Left cardiac atrium (tissue), 4 donors: ENCODE measurements at regions not wholly inside any gene's neighbourhood (a gene's known extent, or its start where the extent isn't known, plus 50 kb on each side); places are given as distances from the start of the nearest gene placed in this dataset.

Source experiments
- ATAC-seq, 2 donors: fragments of 200-7000 bp; cut with Tn5 transposase; one replicate each; pipeline ENCODE4 v1.9.1; 2020; ENCODE audit warnings: mild to moderate bottlenecking in 2 of 2, moderate library complexity in 2 of 2
- DNase-seq: peaks from one replicate; pipeline ENCODE4 v3.0.0-alpha.2; 2020
- intact Hi-C, 2 donors: fragments of 100-400 bp; cut with DNase I; formaldehyde crosslinking; loops; one replicate each; pipeline versions ENCODE4 v1.14.1 to v1.15.1; 2022 to 2023
- donor health status: DM: no; HTN: yes; CAD: no.
- donor health status: DM: no; HTN: yes; CAD: no; lungs with severe emphysema.
- donor health status: DM: yes; HTN: yes; CAD: no.
- donor health status: Dilated cardiomyopathy.

DNA sequence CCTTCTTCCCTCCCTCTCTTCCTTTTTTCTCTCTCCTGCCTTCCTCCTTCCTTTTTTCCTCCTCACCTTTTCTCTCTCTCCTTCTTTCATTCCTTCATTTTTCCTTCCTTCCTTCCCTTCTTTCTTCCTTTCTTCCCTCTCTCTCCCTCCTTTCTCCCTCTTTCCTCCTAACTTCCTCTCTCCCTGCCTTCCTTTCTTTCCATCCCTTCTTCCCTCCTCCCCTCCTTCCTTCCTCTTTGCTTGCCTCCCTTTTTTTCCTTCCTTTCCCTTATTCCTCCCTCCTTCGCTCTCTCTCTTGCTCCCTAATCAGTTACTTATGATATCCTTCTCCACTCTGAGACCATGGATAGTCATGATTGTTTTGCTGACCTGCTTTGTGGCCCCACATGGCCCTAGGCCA, 56.7 kb upstream of the PUDP start:
- intact Hi-C loops = no loop called here
- no peak for DNase-seq

DNA sequence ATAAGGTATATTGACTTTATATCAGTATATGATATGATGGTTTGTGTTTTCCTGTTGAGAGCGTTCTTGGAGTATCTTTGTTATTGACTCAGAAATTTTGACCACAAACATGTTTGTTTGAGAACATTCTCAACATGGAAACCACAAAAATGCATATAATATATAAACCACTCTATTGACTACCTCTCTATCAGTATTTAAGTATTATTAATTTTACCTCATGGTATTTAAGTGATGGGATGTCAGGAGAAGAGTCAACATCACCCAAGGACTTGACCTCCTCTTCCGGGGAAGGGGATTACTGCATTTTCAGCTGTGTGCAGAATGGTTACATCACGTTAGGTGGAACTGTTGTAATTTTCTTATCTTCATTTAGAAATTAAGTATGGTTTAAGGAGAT, 54.3 kb upstream of the PUDP start:
- no peak for DNase-seq
- ATAC-seq = no peak
- intact Hi-C loops = no loop called here

More for the DNA sequence above, 56.7 kb upstream of the PUDP start:
- no peak for ATAC-seq

DNA sequence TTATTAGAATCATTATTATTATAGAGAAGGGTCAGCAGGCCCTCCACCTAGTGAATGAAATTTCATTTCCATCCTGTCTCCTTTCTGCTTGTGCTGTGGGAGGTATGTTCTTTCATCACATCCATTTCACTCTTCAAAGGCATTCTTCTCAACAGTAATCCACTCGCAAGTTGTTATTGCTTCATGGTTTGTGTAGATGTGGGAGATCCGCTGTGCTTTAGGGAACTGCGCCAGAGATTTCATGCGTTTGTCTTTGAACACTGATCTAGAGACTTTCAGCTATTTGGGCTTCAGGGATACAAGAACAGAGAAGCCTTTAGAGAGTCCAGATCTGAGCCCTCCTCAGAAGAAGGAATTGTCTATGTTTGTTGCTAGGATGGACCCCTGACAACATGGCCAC, 53.5 kb upstream of the PUDP start:
- intact Hi-C loops = no loop called here
- no peak for ATAC-seq
- no peak for DNase-seq

DNA sequence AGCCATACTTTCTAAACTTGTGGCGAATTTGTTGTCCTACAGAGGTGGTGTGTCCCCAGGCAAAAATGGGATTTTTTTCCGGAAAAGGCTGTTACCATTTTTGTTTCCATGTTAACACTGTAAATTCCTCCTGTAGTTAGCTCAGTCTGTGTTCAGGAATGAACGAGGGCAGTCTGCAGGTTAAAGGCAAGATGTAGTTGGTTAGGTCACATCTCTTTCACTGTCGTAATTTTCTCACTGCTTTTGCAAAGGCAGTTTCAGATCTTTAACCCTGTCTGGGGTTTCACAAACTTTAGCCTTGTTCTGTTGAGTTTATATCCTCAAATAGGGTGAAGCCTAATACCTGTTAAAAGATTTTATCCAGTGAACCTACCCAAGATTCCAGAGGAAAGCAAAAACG, 50.5 kb upstream of the PUDP start:
- intact Hi-C loops = no loop called here
- ATAC-seq (no peak), DNase-seq (no peak)
